Astrocyte (in vitro differentiated cells and primary cell): ENCODE measurements at regions not wholly inside any gene's neighbourhood (a gene's known extent, or its start where the extent isn't known, plus 50 kb on each side); places are given as distances from the start of the nearest gene placed in this dataset.

Experiments
- DNase-seq: peaks from one replicate; pipeline ENCODE4 v3.0.0-alpha.2; 2010; ENCODE audit warnings: low read depth
- FAIRE-seq: peaks from 2 replicates; lab custom pipeline; 2011; peaks lifted over from hg19 to GRCh38; lab: Jason Lieb, UNC
- H2AFZ ChIP-seq: 2 replicates; pipeline ENCODE4 v1.6.0; 2012; ENCODE audit warnings: low read depth, low read length, inconsistent platforms
- H3K27ac ChIP-seq: 2 replicates; pipeline ENCODE4 v1.5.1; 2011; ENCODE audit warnings: low read depth, low read length, inconsistent platforms
- H3K27me3 ChIP-seq: 2 replicates; pipeline ENCODE4 v1.6.0; 2011; ENCODE audit warnings: low read length, inconsistent platforms; ENCODE audit not compliant: insufficient read depth
- H3K36me3 ChIP-seq: 2 replicates; pipeline ENCODE4 v1.5.1; 2011; ENCODE audit warnings: low read length, inconsistent platforms; ENCODE audit not compliant: insufficient read depth
- H3K4me1 ChIP-seq: 2 replicates; pipeline ENCODE4 v1.5.1; 2011; ENCODE audit warnings: low read length, inconsistent platforms; ENCODE audit not compliant: insufficient read depth
- H3K4me2 ChIP-seq: 2 replicates; pipeline ENCODE4 v1.6.0; 2012; ENCODE audit warnings: low read length, inconsistent platforms
- H3K4me3 ChIP-seq: 2 replicates; pipeline ENCODE4 v1.5.1; 2011; ENCODE audit warnings: low read depth, mild to moderate bottlenecking, low read length, inconsistent platforms; ENCODE audit not compliant: insufficient read depth
- H3K79me2 ChIP-seq: 2 replicates; pipeline ENCODE4 v1.6.0; 2012; ENCODE audit warnings: mild to moderate bottlenecking, low read length, inconsistent platforms; ENCODE audit not compliant: insufficient read depth
- H3K9ac ChIP-seq: 2 replicates; pipeline ENCODE4 v1.6.0; 2012; ENCODE audit warnings: mild to moderate bottlenecking, low read length, inconsistent platforms
- H3K9me3 ChIP-seq: 2 replicates; pipeline ENCODE4 v1.5.1; 2012; ENCODE audit warnings: low read depth, mild to moderate bottlenecking, low read length, inconsistent platforms; ENCODE audit not compliant: insufficient read depth
- H4K20me1 ChIP-seq: 2 replicates; pipeline ENCODE4 v1.6.0; 2012; ENCODE audit warnings: low read length, inconsistent platforms; ENCODE audit not compliant: insufficient read depth
- H3K27ac Mint-ChIP-seq: one replicate; pipeline ENCODE4 v1.8.0; 2021; ENCODE audit warnings: mild to moderate bottlenecking, mixed read lengths; ENCODE audit not compliant: unreplicated experiment
- H3K27me3 Mint-ChIP-seq: one replicate; pipeline ENCODE4 v1.8.0; 2021; ENCODE audit warnings: low read depth, mixed read lengths; ENCODE audit not compliant: unreplicated experiment
- H3K36me3 Mint-ChIP-seq: one replicate; pipeline ENCODE4 v1.8.0; 2021; ENCODE audit warnings: low read depth, mixed read lengths; ENCODE audit not compliant: unreplicated experiment
- H3K4me1 Mint-ChIP-seq: one replicate; pipeline ENCODE4 v1.8.0; 2021; ENCODE audit warnings: low read depth, mixed read lengths; ENCODE audit not compliant: unreplicated experiment
- H3K4me3 Mint-ChIP-seq: one replicate; pipeline ENCODE4 v1.8.0; 2021; ENCODE audit warnings: mild to moderate bottlenecking, moderate library complexity, mixed read lengths; ENCODE audit not compliant: unreplicated experiment
- H3K9me3 Mint-ChIP-seq: one replicate; pipeline ENCODE4 v1.8.0; 2021; ENCODE audit warnings: mild to moderate bottlenecking, mixed read lengths; ENCODE audit not compliant: unreplicated experiment
- CTCF ChIP-seq: IDR thresholded peaks from 2 replicates; pipeline ENCODE4 v1.5.1; 2011; ENCODE audit warnings: low read depth, mild to moderate bottlenecking, inconsistent platforms, low read length, moderate library complexity; ENCODE audit not compliant: insufficient read depth
- EZH2 ChIP-seq: IDR thresholded peaks from 2 replicates; pipeline ENCODE4 v1.6.1; 2012; ENCODE audit warnings: mild to moderate bottlenecking, low read length, inconsistent platforms; ENCODE audit not compliant: insufficient read depth

- Histone ChIP-seq H3K79me2 (no peaks in the 10 kb centered on the region), H3K9me3 (no peaks in the 10 kb centered on the region), H3K4me3 (no peak overlapping the region), H2AFZ (no peak overlapping the region), H3K9ac (no peak overlapping the region), H3K4me1 (peaks cover 15% of the 10 kb centered on the region), H3K27me3 (no peaks in the 10 kb centered on the region), H3K4me2 (peak overlapping the region; percentile 39), H4K20me1 (no peaks in the 10 kb centered on the region), H3K27ac (peak overlapping the region; percentile 33), H3K36me3 (no peaks in the 10 kb centered on the region)
- Mint-ChIP-seq H3K4me3 (no peak overlapping the region), H3K27ac (no peak overlapping the region), H3K27me3 (peaks cover 12% of the 10 kb centered on the region), H3K36me3 (no peaks in the 10 kb centered on the region), H3K9me3 (no peaks in the 10 kb centered on the region), H3K4me1 (peaks cover 14% of the 10 kb centered on the region)
- FAIRE-seq (no peak), DNase-seq (peak; percentile 83)
- TF ChIP-seq CTCF (no peak), EZH2 (no peak)
These were observed 91.2 kb upstream of the ARL4C start for GRCh38 chr2:234588054-234588430.

GRCh38 chr2:234587341-234588053, 90.6 kb upstream of the ARL4C start:
- no peaks in the 10 kb centered on the region for H3K36me3 Mint-ChIP-seq
- no peak overlapping the region for H3K27ac Mint-ChIP-seq
- no peaks in the 10 kb centered on the region for H3K36me3 ChIP-seq
- H3K9me3 Mint-ChIP-seq: no peaks in the 10 kb centered on the region
- H3K4me2 ChIP-seq: peak overlapping the region; percentile 39
- no peak overlapping the region for H3K4me3 Mint-ChIP-seq
- no peaks in the 10 kb centered on the region for H3K79me2 ChIP-seq
- peak overlapping the region; percentile 33 for H3K27ac ChIP-seq
- H3K9ac ChIP-seq: no peak overlapping the region
- no peaks in the 10 kb centered on the region for H3K27me3 ChIP-seq
- H3K4me1 Mint-ChIP-seq: peaks cover 15% of the 10 kb centered on the region
- no peak overlapping the region for H3K4me3 ChIP-seq
- no peak overlapping the region for H2AFZ ChIP-seq
- DNase-seq (peak; percentile 68), FAIRE-seq (peak; percentile 63)
- no peak for TF ChIP-seq CTCF
- TF ChIP-seq EZH2: no peak
- peaks cover 13% of the 10 kb centered on the region for H3K27me3 Mint-ChIP-seq
- no peaks in the 10 kb centered on the region for H4K20me1 ChIP-seq
- H3K4me1 ChIP-seq: peaks cover 15% of the 10 kb centered on the region
- no peaks in the 10 kb centered on the region for H3K9me3 ChIP-seq

- no peaks in the 10 kb centered on the region for H3K9me3 Mint-ChIP-seq
- Histone ChIP-seq H3K36me3 (no peaks in the 10 kb centered on the region), H3K4me1 (peaks cover 22% of the 10 kb centered on the region), H3K4me2 (no peak overlapping the region), H4K20me1 (no peaks in the 10 kb centered on the region), H3K4me3 (no peak overlapping the region), H3K9ac (no peak overlapping the region), H3K27ac (no peak overlapping the region), H3K27me3 (no peaks in the 10 kb centered on the region), H2AFZ (no peak overlapping the region), H3K79me2 (no peaks in the 10 kb centered on the region), H3K9me3 (no peaks in the 10 kb centered on the region)
- TF ChIP-seq CTCF: no peak
- TF ChIP-seq EZH2: no peak
- H3K36me3 Mint-ChIP-seq: peaks cover 2% of the 10 kb centered on the region
- H3K4me1 Mint-ChIP-seq: peaks cover 21% of the 10 kb centered on the region
- no peak overlapping the region for H3K4me3 Mint-ChIP-seq
- no peak for FAIRE-seq
- no peak for DNase-seq
- H3K27ac Mint-ChIP-seq: no peak overlapping the region
- peaks cover 7% of the 10 kb centered on the region for H3K27me3 Mint-ChIP-seq
These were observed 86.5 kb upstream of the ARL4C start for GRCh38 chr2:234583331-234583730.
